ENCODE measurements at regions not wholly inside any gene's neighbourhood (a gene's known extent, or its start where the extent isn't known, plus 50 kb on each side); places are given as distances from the start of the nearest gene placed in this dataset.
"Not testable (repeated sequence)": the region's sequence is repeated elsewhere in the genome, so short reads cannot be mapped to it uniquely, and the experiment has no call there.

- CTCF ChIA-PET; H3K27me3 ChIP-seq (ENCODE audit: control insufficient read depth, insufficient read depth, low read length); H3K4me3 ChIP-seq (ENCODE audit: low read depth, low read length); H3K9me3 ChIP-seq (ENCODE audit: control insufficient read depth, insufficient read depth, low read length); DNase-seq (ENCODE audit: low read depth, low spot score); H3K27ac ChIP-seq (ENCODE audit: low read depth, low read length); POLR2A ChIA-PET: not testable (repeated sequence)
Observed at GRCh38 chr1:149157409-149157808, 54.1 kb upstream of the NBPF9 start.

GRCh38 chr1:149158308-149158707, 55.0 kb upstream of the NBPF9 start:
- DNase-seq (ENCODE audit: low read depth, low spot score); H3K27ac ChIP-seq (ENCODE audit: low read depth, low read length); CTCF ChIA-PET; H3K27me3 ChIP-seq (ENCODE audit: control insufficient read depth, insufficient read depth, low read length); H3K9me3 ChIP-seq (ENCODE audit: control insufficient read depth, insufficient read depth, low read length); H3K4me3 ChIP-seq (ENCODE audit: low read depth, low read length); POLR2A ChIA-PET: not testable (repeated sequence)

GRCh38 chr1:149163063-149163444, 59.7 kb upstream of the NBPF9 start:
- H3K27me3 ChIP-seq (ENCODE audit: control insufficient read depth, insufficient read depth, low read length); H3K4me3 ChIP-seq (ENCODE audit: low read depth, low read length); POLR2A ChIA-PET; CTCF ChIA-PET; H3K27ac ChIP-seq (ENCODE audit: low read depth, low read length); DNase-seq (ENCODE audit: low read depth, low spot score); H3K9me3 ChIP-seq (ENCODE audit: control insufficient read depth, insufficient read depth, low read length): not testable (repeated sequence)

GRCh38 chr1:149174765-149175164, 71.4 kb upstream of the NBPF9 start:
- DNase-seq (ENCODE audit: low read depth, low spot score); H3K27me3 ChIP-seq (ENCODE audit: control insufficient read depth, insufficient read depth, low read length); POLR2A ChIA-PET; H3K9me3 ChIP-seq (ENCODE audit: control insufficient read depth, insufficient read depth, low read length); H3K27ac ChIP-seq (ENCODE audit: low read depth, low read length); H3K4me3 ChIP-seq (ENCODE audit: low read depth, low read length); CTCF ChIA-PET: not testable (repeated sequence)

GRCh38 chr1:149175812-149176211, 72.5 kb upstream of the NBPF9 start:
- H3K27ac ChIP-seq (ENCODE audit: low read depth, low read length); DNase-seq (ENCODE audit: low read depth, low spot score); H3K27me3 ChIP-seq (ENCODE audit: control insufficient read depth, insufficient read depth, low read length); POLR2A ChIA-PET; H3K9me3 ChIP-seq (ENCODE audit: control insufficient read depth, insufficient read depth, low read length); CTCF ChIA-PET: not testable (repeated sequence)
- H3K4me3 ChIP-seq (ENCODE audit: low read depth, low read length) = peak overlapping the region; percentile 40; the same call in 1 of the 2 replicates

GRCh38 chr1:149176453-149177316, 73.3 kb upstream of the NBPF9 start:
- POLR2A ChIA-PET; DNase-seq (ENCODE audit: low read depth, low spot score); H3K27me3 ChIP-seq (ENCODE audit: control insufficient read depth, insufficient read depth, low read length); CTCF ChIA-PET; H3K9me3 ChIP-seq (ENCODE audit: control insufficient read depth, insufficient read depth, low read length): not testable (repeated sequence)
- Histone ChIP-seq H3K27ac (ENCODE audit: low read depth, low read length) (peak overlapping the region; percentile 57), H3K4me3 (ENCODE audit: low read depth, low read length) (peak overlapping the region; percentile 62)

GRCh38 chr1:149190742-149191141, 87.4 kb upstream of the NBPF9 start:
- not testable (repeated sequence) for H3K9me3 ChIP-seq (ENCODE audit: control insufficient read depth, insufficient read depth, low read length)

GRCh38 chr1:149196651-149197050, 93.3 kb upstream of the NBPF9 start:
- H3K27me3 ChIP-seq (ENCODE audit: control insufficient read depth, insufficient read depth, low read length); CTCF ChIA-PET; DNase-seq (ENCODE audit: low read depth, low spot score); POLR2A ChIA-PET; H3K27ac ChIP-seq (ENCODE audit: low read depth, low read length); H3K9me3 ChIP-seq (ENCODE audit: control insufficient read depth, insufficient read depth, low read length); H3K4me3 ChIP-seq (ENCODE audit: low read depth, low read length): not testable (repeated sequence)

More at GRCh38 chr1:149190742-149191141, 87.4 kb upstream of the NBPF9 start:
- H3K27me3 ChIP-seq (ENCODE audit: control insufficient read depth, insufficient read depth, low read length); POLR2A ChIA-PET; CTCF ChIA-PET; H3K4me3 ChIP-seq (ENCODE audit: low read depth, low read length); DNase-seq (ENCODE audit: low read depth, low spot score); H3K27ac ChIP-seq (ENCODE audit: low read depth, low read length): not testable (repeated sequence)

GRCh38 chr1:149200567-149200966, 97.2 kb upstream of the NBPF9 start:
- DNase-seq (ENCODE audit: low read depth, low spot score); POLR2A ChIA-PET; H3K4me3 ChIP-seq (ENCODE audit: low read depth, low read length); H3K27ac ChIP-seq (ENCODE audit: low read depth, low read length); CTCF ChIA-PET; H3K9me3 ChIP-seq (ENCODE audit: control insufficient read depth, insufficient read depth, low read length); H3K27me3 ChIP-seq (ENCODE audit: control insufficient read depth, insufficient read depth, low read length): not testable (repeated sequence)

- DNase-seq (ENCODE audit: low read depth, low spot score); POLR2A ChIA-PET; CTCF ChIA-PET; H3K4me3 ChIP-seq (ENCODE audit: low read depth, low read length); H3K9me3 ChIP-seq (ENCODE audit: control insufficient read depth, insufficient read depth, low read length); H3K27me3 ChIP-seq (ENCODE audit: control insufficient read depth, insufficient read depth, low read length); H3K27ac ChIP-seq (ENCODE audit: low read depth, low read length): not testable (repeated sequence)
Observed at GRCh38 chr1:149202283-149202682, 98.9 kb upstream of the NBPF9 start.

- H3K4me3 ChIP-seq (ENCODE audit: low read depth, low read length); POLR2A ChIA-PET; H3K27me3 ChIP-seq (ENCODE audit: control insufficient read depth, insufficient read depth, low read length); H3K27ac ChIP-seq (ENCODE audit: low read depth, low read length); DNase-seq (ENCODE audit: low read depth, low spot score); CTCF ChIA-PET; H3K9me3 ChIP-seq (ENCODE audit: control insufficient read depth, insufficient read depth, low read length): not testable (repeated sequence)
Observed at GRCh38 chr1:149204396-149204795, 101.0 kb upstream of the NBPF9 start.

- DNase-seq (ENCODE audit: low read depth, low spot score); H3K27ac ChIP-seq (ENCODE audit: low read depth, low read length); H3K4me3 ChIP-seq (ENCODE audit: low read depth, low read length); POLR2A ChIA-PET; CTCF ChIA-PET; H3K27me3 ChIP-seq (ENCODE audit: control insufficient read depth, insufficient read depth, low read length); H3K9me3 ChIP-seq (ENCODE audit: control insufficient read depth, insufficient read depth, low read length): not testable (repeated sequence)
Observed at GRCh38 chr1:149208836-149209235, 105.5 kb upstream of the NBPF9 start.
